ENCODE measurements at regions not wholly inside any gene's neighbourhood (a gene's known extent, or its start where the extent isn't known, plus 50 kb on each side); places are given as distances from the start of the nearest gene placed in this dataset.
"Not testable (repeated sequence)": the region's sequence is repeated elsewhere in the genome, so short reads cannot be mapped to it uniquely, and the experiment has no call there.

DNA sequence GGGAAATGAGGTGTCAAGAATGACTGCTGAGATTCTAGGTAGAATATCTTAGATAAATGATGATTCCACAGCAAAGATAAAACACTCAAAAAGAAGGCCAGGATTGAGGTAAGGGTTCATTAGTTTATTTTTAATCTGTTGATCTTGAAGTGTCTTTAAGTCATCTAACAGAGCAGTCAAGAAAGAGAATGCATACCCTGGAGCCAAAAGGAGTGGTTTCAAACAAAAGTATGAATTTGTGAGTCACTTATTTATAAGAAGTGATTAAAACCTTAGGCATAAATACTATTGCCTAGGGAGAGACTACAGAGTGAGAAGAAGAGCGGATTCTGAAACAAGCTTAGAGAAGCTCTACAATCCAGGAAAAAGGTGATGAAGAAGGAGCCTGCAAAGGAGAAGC is 541.0 kb downstream of the DTWD2 start:
- Mint-ChIP-seq H3K27me3 (no peaks in the 10 kb centered on the region), H3K36me3 (no peaks in the 10 kb centered on the region), H3K4me3 (no peak overlapping the region), H3K4me1 (no peaks in the 10 kb centered on the region), H3K27ac (no peak overlapping the region), H3K9me3 (no peaks in the 10 kb centered on the region)
- POLR2A ChIA-PET = no interaction called here
- DNase-seq = no peak
- ATAC-seq (ENCODE audit: low read depth) = no peak

GRCh38 chr5:118441956-118442355 is 546.4 kb downstream of the DTWD2 start:
- DNase-seq (no peak), ATAC-seq (ENCODE audit: low read depth) (no peak)
- Mint-ChIP-seq H3K27me3 (no peaks in the 10 kb centered on the region), H3K4me1 (no peaks in the 10 kb centered on the region), H3K4me3 (no peak overlapping the region), H3K27ac (no peak overlapping the region), H3K9me3 (no peaks in the 10 kb centered on the region), H3K36me3 (no peaks in the 10 kb centered on the region)
- POLR2A ChIA-PET = no interaction called here

DNA sequence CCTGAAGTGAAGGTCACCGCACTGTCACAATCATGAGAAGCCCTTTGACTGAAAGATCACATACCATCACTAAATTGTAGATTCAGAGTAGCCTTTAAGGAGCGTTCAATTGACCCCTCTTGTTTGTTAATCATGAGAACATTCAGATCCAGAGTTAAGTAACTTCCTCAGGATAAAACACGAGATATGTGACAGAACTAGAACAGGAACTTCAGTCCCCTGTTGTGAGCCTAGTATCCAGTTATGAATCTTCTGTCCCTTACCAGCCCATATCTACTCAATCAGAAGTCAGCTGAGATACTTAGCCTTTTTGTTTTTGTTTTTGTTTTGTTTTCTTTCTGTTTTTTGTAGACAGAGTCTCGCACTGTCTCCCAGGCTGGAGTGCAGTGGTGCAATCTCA is 547.3 kb downstream of the DTWD2 start:
- DNase-seq (no peak), ATAC-seq (ENCODE audit: low read depth) (no peak)
- Mint-ChIP-seq H3K4me1 (no peaks in the 10 kb centered on the region), H3K27me3 (no peaks in the 10 kb centered on the region), H3K36me3 (no peaks in the 10 kb centered on the region), H3K27ac (no peak overlapping the region), H3K4me3 (no peak overlapping the region), H3K9me3 (no peaks in the 10 kb centered on the region)
- POLR2A ChIA-PET = no interaction called here

- Mint-ChIP-seq H3K9me3 (no peaks in the 10 kb centered on the region), H3K27ac (no peak overlapping the region), H3K27me3 (no peaks in the 10 kb centered on the region), H3K36me3 (no peaks in the 10 kb centered on the region), H3K4me3 (no peak overlapping the region), H3K4me1 (no peaks in the 10 kb centered on the region)
- POLR2A ChIA-PET = no interaction called here
- ATAC-seq (ENCODE audit: low read depth) (no peak), DNase-seq (no peak)
Observed at GRCh38 chr5:118440496-118440895, 547.9 kb downstream of the DTWD2 start.

- no peak overlapping the region for H3K4me3 Mint-ChIP-seq
- DNase-seq = no peak
- H3K4me1 Mint-ChIP-seq = no peaks in the 10 kb centered on the region
- no peaks in the 10 kb centered on the region for H3K27me3 Mint-ChIP-seq
- ATAC-seq (ENCODE audit: low read depth) = no peak
- no peaks in the 10 kb centered on the region for H3K9me3 Mint-ChIP-seq
- no peaks in the 10 kb centered on the region for H3K36me3 Mint-ChIP-seq
- no peak overlapping the region for H3K27ac Mint-ChIP-seq
- POLR2A ChIA-PET = no interaction called here
Observed at GRCh38 chr5:118439831-118440230, 548.5 kb downstream of the DTWD2 start.

GRCh38 chr5:118435131-118435530 is 553.2 kb downstream of the DTWD2 start:
- Mint-ChIP-seq H3K9me3 (no peaks in the 10 kb centered on the region), H3K27me3 (no peaks in the 10 kb centered on the region)
- POLR2A ChIA-PET = no interaction called here

DNA sequence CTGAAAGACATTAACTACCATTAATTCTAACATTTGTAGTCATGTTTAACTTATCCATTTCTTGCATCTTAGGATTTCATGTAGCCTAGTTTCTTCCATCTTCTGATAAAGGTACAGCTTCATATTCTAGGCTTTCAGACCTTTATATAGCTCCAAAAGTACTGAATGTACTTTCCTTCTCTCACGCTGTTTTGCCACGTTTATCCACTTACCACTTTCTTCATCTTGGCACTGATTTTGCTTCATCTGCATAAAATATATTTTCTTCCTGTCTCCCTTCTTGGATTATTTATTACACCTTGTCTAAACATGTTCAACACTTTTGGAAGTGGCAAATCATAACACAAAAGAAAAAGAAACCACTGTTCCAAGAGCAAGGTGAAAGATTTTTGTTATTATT is 553.8 kb downstream of the DTWD2 start:
- no peak for ATAC-seq (ENCODE audit: low read depth)
- Mint-ChIP-seq H3K36me3 (no peaks in the 10 kb centered on the region), H3K27ac (no peak overlapping the region), H3K4me3 (no peak overlapping the region), H3K27me3 (no peaks in the 10 kb centered on the region), H3K4me1 (no peaks in the 10 kb centered on the region), H3K9me3 (no peaks in the 10 kb centered on the region)
- no peak for DNase-seq
- POLR2A ChIA-PET = no interaction called here

More at GRCh38 chr5:118435131-118435530, 553.2 kb downstream of the DTWD2 start:
- no peak overlapping the region for H3K4me3 Mint-ChIP-seq
- DNase-seq (no peak), ATAC-seq (ENCODE audit: low read depth) (no peak)
- no peaks in the 10 kb centered on the region for H3K4me1 Mint-ChIP-seq
- H3K27ac Mint-ChIP-seq = no peak overlapping the region
- H3K36me3 Mint-ChIP-seq = no peaks in the 10 kb centered on the region

- ATAC-seq (ENCODE audit: low read depth) (no peak), DNase-seq (no peak)
- Mint-ChIP-seq H3K27ac (no peak overlapping the region), H3K4me1 (no peaks in the 10 kb centered on the region), H3K4me3 (no peak overlapping the region), H3K27me3 (no peaks in the 10 kb centered on the region), H3K9me3 (no peaks in the 10 kb centered on the region), H3K36me3 (no peaks in the 10 kb centered on the region)
- POLR2A ChIA-PET = no interaction called here
Observed at GRCh38 chr5:118430076-118430475, 558.3 kb downstream of the DTWD2 start.

DNA sequence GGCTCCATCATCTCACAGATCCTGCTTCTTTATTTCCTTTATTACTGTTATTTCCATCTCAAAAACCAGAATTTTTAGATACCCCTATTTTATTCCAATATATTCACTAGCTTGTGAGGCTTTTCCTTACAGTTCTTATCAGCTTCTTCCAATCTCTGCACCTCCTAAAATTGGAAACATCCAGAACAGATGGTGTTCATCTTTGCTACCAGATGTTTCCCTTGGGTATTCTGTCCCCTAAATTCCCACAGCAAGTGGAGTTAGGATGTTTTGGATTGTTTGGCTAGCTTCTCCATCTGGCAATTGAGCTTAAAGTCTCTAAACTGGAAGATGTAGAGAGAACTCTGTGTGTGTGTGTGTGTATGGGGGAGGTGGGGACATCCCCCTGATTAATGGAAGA is 580.4 kb downstream of the DTWD2 start:
- no peaks in the 10 kb centered on the region for H3K4me1 Mint-ChIP-seq
- H3K27ac Mint-ChIP-seq = no peak overlapping the region
- H3K27me3 Mint-ChIP-seq = no peaks in the 10 kb centered on the region
- DNase-seq = no peak
- H3K4me3 Mint-ChIP-seq = no peak overlapping the region
- ATAC-seq (ENCODE audit: low read depth) = no peak
- H3K36me3 Mint-ChIP-seq = no peaks in the 10 kb centered on the region
- POLR2A ChIA-PET = no interaction called here
- peaks cover 8% of the 10 kb centered on the region for H3K9me3 Mint-ChIP-seq

- H3K27me3 Mint-ChIP-seq = no peaks in the 10 kb centered on the region
- H3K4me1 Mint-ChIP-seq = no peaks in the 10 kb centered on the region
- H3K9me3 Mint-ChIP-seq = peaks cover 9% of the 10 kb centered on the region
- H3K36me3 Mint-ChIP-seq = no peaks in the 10 kb centered on the region
- POLR2A ChIA-PET = no interaction called here
- no peak for ATAC-seq (ENCODE audit: low read depth)
- DNase-seq = no peak
- no peak overlapping the region for H3K4me3 Mint-ChIP-seq
- no peak overlapping the region for H3K27ac Mint-ChIP-seq
Observed at GRCh38 chr5:118405650-118406061, 582.7 kb downstream of the DTWD2 start.

DNA sequence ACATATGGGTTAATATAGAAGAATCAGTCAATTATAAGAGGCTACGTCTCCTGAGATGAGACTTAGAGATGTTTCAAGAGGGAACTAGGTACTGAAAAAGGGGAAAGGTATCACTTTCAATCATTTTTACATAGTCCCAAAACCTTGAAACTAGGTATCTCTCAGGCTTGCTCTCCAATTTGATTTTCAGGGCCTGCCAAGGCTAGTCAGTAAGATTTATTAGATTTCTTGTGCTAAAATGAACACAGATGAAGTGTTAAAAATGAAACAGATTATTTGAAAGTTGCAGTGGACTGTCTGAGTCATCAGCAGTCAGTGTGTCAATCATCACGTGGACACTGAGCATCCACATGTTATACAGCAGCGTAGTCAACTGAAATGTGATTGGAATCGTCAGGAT is 591.1 kb downstream of the DTWD2 start:
- Mint-ChIP-seq H3K27me3 (no peaks in the 10 kb centered on the region), H3K4me3 (no peak overlapping the region)

GRCh38 chr5:118392491-118392890 is 595.9 kb downstream of the DTWD2 start:
- DNase-seq (no peak), ATAC-seq (ENCODE audit: low read depth) (no peak)
- H3K9me3 Mint-ChIP-seq = no peaks in the 10 kb centered on the region
- H3K4me1 Mint-ChIP-seq = no peaks in the 10 kb centered on the region
- H3K4me3 Mint-ChIP-seq = no peak overlapping the region
- H3K27ac Mint-ChIP-seq = no peak overlapping the region
- POLR2A ChIA-PET = no interaction called here
- no peaks in the 10 kb centered on the region for H3K36me3 Mint-ChIP-seq
- no peaks in the 10 kb centered on the region for H3K27me3 Mint-ChIP-seq

More for the DNA sequence above, 591.1 kb downstream of the DTWD2 start:
- no peak for ATAC-seq (ENCODE audit: low read depth)
- Mint-ChIP-seq H3K27ac (no peak overlapping the region), H3K36me3 (no peaks in the 10 kb centered on the region), H3K4me1 (no peaks in the 10 kb centered on the region), H3K9me3 (peaks cover 2% of the 10 kb centered on the region)
- POLR2A ChIA-PET = no interaction called here
- DNase-seq = no peak

DNA sequence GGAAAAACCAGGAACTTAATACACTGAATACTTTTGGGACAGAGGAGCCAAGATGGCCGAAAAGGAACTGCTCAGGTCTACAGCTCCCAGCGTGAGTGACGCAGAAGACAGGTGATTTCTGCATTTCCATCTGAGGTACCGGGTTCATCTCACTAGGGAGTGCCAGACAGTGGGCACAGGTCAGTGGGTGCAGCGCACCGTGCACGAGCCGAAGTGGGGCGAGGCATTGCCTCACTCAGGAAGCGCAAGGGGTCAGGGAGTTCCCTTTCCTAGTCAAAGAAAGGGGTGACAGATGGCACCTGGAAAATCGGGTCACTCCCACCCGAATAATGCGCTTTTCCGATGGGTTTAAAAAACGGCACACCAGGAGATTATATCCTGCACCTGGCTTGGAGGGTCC is 605.4 kb downstream of the DTWD2 start:
- POLR2A ChIA-PET; ATAC-seq (ENCODE audit: low read depth); H3K27ac Mint-ChIP-seq; H3K4me3 Mint-ChIP-seq; DNase-seq; H3K9me3 Mint-ChIP-seq; H3K4me1 Mint-ChIP-seq; H3K27me3 Mint-ChIP-seq; H3K36me3 Mint-ChIP-seq: not testable (repeated sequence)

DNA sequence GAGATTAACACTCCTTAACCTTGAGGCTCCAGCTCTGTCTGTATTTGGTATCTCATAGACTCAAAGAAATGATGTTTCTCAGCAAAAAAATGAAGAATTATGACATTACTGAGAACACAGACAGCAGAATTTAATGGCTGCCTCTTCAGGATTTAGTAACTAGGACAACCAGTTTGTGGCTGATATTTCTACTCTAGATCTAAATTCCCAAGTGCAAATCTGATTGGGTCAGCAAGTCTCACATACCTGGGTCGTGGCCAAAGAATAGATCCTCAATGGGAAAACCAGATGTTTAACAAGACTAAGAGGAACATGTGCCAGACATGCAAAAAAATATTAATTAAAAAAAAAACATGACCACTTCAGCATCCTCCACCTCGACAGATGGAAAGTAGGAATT is 608.9 kb downstream of the DTWD2 start:
- Mint-ChIP-seq H3K9me3 (no peaks in the 10 kb centered on the region), H3K27ac (no peak overlapping the region), H3K4me3 (no peak overlapping the region), H3K27me3 (no peaks in the 10 kb centered on the region), H3K4me1 (no peaks in the 10 kb centered on the region), H3K36me3 (no peaks in the 10 kb centered on the region)
- ATAC-seq (ENCODE audit: low read depth) (no peak), DNase-seq (no peak)
- POLR2A ChIA-PET = no interaction called here

GRCh38 chr5:118378959-118379358 is 609.4 kb downstream of the DTWD2 start:
- no peak overlapping the region for H3K4me3 Mint-ChIP-seq
- no peaks in the 10 kb centered on the region for H3K36me3 Mint-ChIP-seq
- POLR2A ChIA-PET = no interaction called here
- H3K27me3 Mint-ChIP-seq = no peaks in the 10 kb centered on the region
- no peaks in the 10 kb centered on the region for H3K4me1 Mint-ChIP-seq
- no peak overlapping the region for H3K27ac Mint-ChIP-seq
- H3K9me3 Mint-ChIP-seq = no peaks in the 10 kb centered on the region
- DNase-seq (no peak), ATAC-seq (ENCODE audit: low read depth) (no peak)
